ENCODE measurements at regions not wholly inside any gene's neighbourhood (a gene's known extent, or its start where the extent isn't known, plus 50 kb on each side); places are given as distances from the start of the nearest gene placed in this dataset.

- no peak overlapping the region for H3K27ac ChIP-seq (ENCODE audit: low read depth, low read length)
- H3K36me3 ChIP-seq (ENCODE audit: control insufficient read depth, insufficient read depth, low read length), result no peaks in the 10 kb centered on the region
- no peaks in the 10 kb centered on the region for H3K9me3 ChIP-seq (ENCODE audit: control insufficient read depth, insufficient read depth, low read depth, low read length)
- no peak overlapping the region for H3K9ac ChIP-seq (ENCODE audit: low read length)
- no peaks in the 10 kb centered on the region for H3K4me1 ChIP-seq (ENCODE audit: control insufficient read depth, insufficient read depth, low read length)
- H3K27me3 ChIP-seq (ENCODE audit: control insufficient read depth, insufficient read depth, low read length), result no peaks in the 10 kb centered on the region
- H3K4me3 ChIP-seq (ENCODE audit: low read depth, low read length), result no peak overlapping the region
These were observed 300.4 kb downstream of the DTWD2 start for GRCh38 chr5:118687661-118688621.

- Histone ChIP-seq H3K36me3 (ENCODE audit: control insufficient read depth, insufficient read depth, low read length) (no peaks in the 10 kb centered on the region), H3K27ac (ENCODE audit: low read depth, low read length) (no peak overlapping the region), H3K27me3 (ENCODE audit: control insufficient read depth, insufficient read depth, low read length) (no peaks in the 10 kb centered on the region), H3K4me1 (ENCODE audit: control insufficient read depth, insufficient read depth, low read length) (no peaks in the 10 kb centered on the region), H3K9ac (ENCODE audit: low read length) (no peak overlapping the region), H3K4me3 (ENCODE audit: low read depth, low read length) (no peak overlapping the region), H3K9me3 (ENCODE audit: control insufficient read depth, insufficient read depth, low read depth, low read length) (no peaks in the 10 kb centered on the region)
These were observed 301.2 kb downstream of the DTWD2 start for GRCh38 chr5:118687100-118687499.

- no peaks in the 10 kb centered on the region for H3K9me3 ChIP-seq (ENCODE audit: control insufficient read depth, insufficient read depth, low read depth, low read length)
- no peak overlapping the region for H3K4me3 ChIP-seq (ENCODE audit: low read depth, low read length)
- no peak overlapping the region for H3K27ac ChIP-seq (ENCODE audit: low read depth, low read length)
- H3K4me1 ChIP-seq (ENCODE audit: control insufficient read depth, insufficient read depth, low read length), result no peaks in the 10 kb centered on the region
- H3K27me3 ChIP-seq (ENCODE audit: control insufficient read depth, insufficient read depth, low read length), result no peaks in the 10 kb centered on the region
- H3K36me3 ChIP-seq (ENCODE audit: control insufficient read depth, insufficient read depth, low read length), result no peaks in the 10 kb centered on the region
- no peak overlapping the region for H3K9ac ChIP-seq (ENCODE audit: low read length)
These were observed 306.7 kb downstream of the DTWD2 start for GRCh38 chr5:118681655-118682054.

- H3K36me3 ChIP-seq (ENCODE audit: control insufficient read depth, insufficient read depth, low read length), result no peaks in the 10 kb centered on the region
- no peaks in the 10 kb centered on the region for H3K27me3 ChIP-seq (ENCODE audit: control insufficient read depth, insufficient read depth, low read length)
- H3K27ac ChIP-seq (ENCODE audit: low read depth, low read length), result no peak overlapping the region
- no peaks in the 10 kb centered on the region for H3K4me1 ChIP-seq (ENCODE audit: control insufficient read depth, insufficient read depth, low read length)
- no peak overlapping the region for H3K9ac ChIP-seq (ENCODE audit: low read length)
- H3K4me3 ChIP-seq (ENCODE audit: low read depth, low read length), result no peak overlapping the region
- H3K9me3 ChIP-seq (ENCODE audit: control insufficient read depth, insufficient read depth, low read depth, low read length), result no peaks in the 10 kb centered on the region
These were observed 308.9 kb downstream of the DTWD2 start for GRCh38 chr5:118679264-118679940.

GRCh38 chr5:118678746-118679145 lies 309.6 kb downstream of the DTWD2 start:
- no peaks in the 10 kb centered on the region for H3K4me1 ChIP-seq (ENCODE audit: control insufficient read depth, insufficient read depth, low read length)
- H3K27ac ChIP-seq (ENCODE audit: low read depth, low read length), result no peak overlapping the region
- no peak overlapping the region for H3K4me3 ChIP-seq (ENCODE audit: low read depth, low read length)
- no peaks in the 10 kb centered on the region for H3K27me3 ChIP-seq (ENCODE audit: control insufficient read depth, insufficient read depth, low read length)
- H3K36me3 ChIP-seq (ENCODE audit: control insufficient read depth, insufficient read depth, low read length), result no peaks in the 10 kb centered on the region
- H3K9ac ChIP-seq (ENCODE audit: low read length), result no peak overlapping the region
- H3K9me3 ChIP-seq (ENCODE audit: control insufficient read depth, insufficient read depth, low read depth, low read length), result no peaks in the 10 kb centered on the region

GRCh38 chr5:118675247-118675646 lies 313.1 kb downstream of the DTWD2 start:
- Histone ChIP-seq H3K9me3 (ENCODE audit: control insufficient read depth, insufficient read depth, low read depth, low read length) (no peaks in the 10 kb centered on the region), H3K27ac (ENCODE audit: low read depth, low read length) (no peak overlapping the region), H3K27me3 (ENCODE audit: control insufficient read depth, insufficient read depth, low read length) (no peaks in the 10 kb centered on the region), H3K36me3 (ENCODE audit: control insufficient read depth, insufficient read depth, low read length) (no peaks in the 10 kb centered on the region), H3K9ac (ENCODE audit: low read length) (no peak overlapping the region), H3K4me1 (ENCODE audit: control insufficient read depth, insufficient read depth, low read length) (no peaks in the 10 kb centered on the region), H3K4me3 (ENCODE audit: low read depth, low read length) (no peak overlapping the region)

GRCh38 chr5:118657576-118657975 lies 330.8 kb downstream of the DTWD2 start:
- Histone ChIP-seq H3K9me3 (ENCODE audit: control insufficient read depth, insufficient read depth, low read depth, low read length) (peaks cover 40% of the 10 kb centered on the region), H3K4me1 (ENCODE audit: control insufficient read depth, insufficient read depth, low read length) (no peaks in the 10 kb centered on the region), H3K27me3 (ENCODE audit: control insufficient read depth, insufficient read depth, low read length) (no peaks in the 10 kb centered on the region), H3K9ac (ENCODE audit: low read length) (no peak overlapping the region), H3K36me3 (ENCODE audit: control insufficient read depth, insufficient read depth, low read length) (no peaks in the 10 kb centered on the region), H3K27ac (ENCODE audit: low read depth, low read length) (no peak overlapping the region), H3K4me3 (ENCODE audit: low read depth, low read length) (no peak overlapping the region)

- no peaks in the 10 kb centered on the region for H3K27me3 ChIP-seq (ENCODE audit: control insufficient read depth, insufficient read depth, low read length)
- no peaks in the 10 kb centered on the region for H3K36me3 ChIP-seq (ENCODE audit: control insufficient read depth, insufficient read depth, low read length)
- no peak overlapping the region for H3K4me3 ChIP-seq (ENCODE audit: low read depth, low read length)
- H3K9me3 ChIP-seq (ENCODE audit: control insufficient read depth, insufficient read depth, low read depth, low read length), result peaks cover 30% of the 10 kb centered on the region
- H3K4me1 ChIP-seq (ENCODE audit: control insufficient read depth, insufficient read depth, low read length), result no peaks in the 10 kb centered on the region
- H3K9ac ChIP-seq (ENCODE audit: low read length), result no peak overlapping the region
- H3K27ac ChIP-seq (ENCODE audit: low read depth, low read length), result no peak overlapping the region
These were observed 334.5 kb downstream of the DTWD2 start for GRCh38 chr5:118653872-118654271.

- Histone ChIP-seq H3K36me3 (ENCODE audit: control insufficient read depth, insufficient read depth, low read length) (no peaks in the 10 kb centered on the region), H3K9me3 (ENCODE audit: control insufficient read depth, insufficient read depth, low read depth, low read length) (peaks cover 23% of the 10 kb centered on the region), H3K9ac (ENCODE audit: low read length) (no peak overlapping the region), H3K27ac (ENCODE audit: low read depth, low read length) (no peak overlapping the region), H3K27me3 (ENCODE audit: control insufficient read depth, insufficient read depth, low read length) (no peaks in the 10 kb centered on the region), H3K4me1 (ENCODE audit: control insufficient read depth, insufficient read depth, low read length) (no peaks in the 10 kb centered on the region), H3K4me3 (ENCODE audit: low read depth, low read length) (no peak overlapping the region)
These were observed 335.2 kb downstream of the DTWD2 start for GRCh38 chr5:118653183-118653582.

GRCh38 chr5:118651002-118651401 lies 337.3 kb downstream of the DTWD2 start:
- Histone ChIP-seq H3K4me3 (ENCODE audit: low read depth, low read length) (no peak overlapping the region), H3K9ac (ENCODE audit: low read length) (no peak overlapping the region), H3K9me3 (ENCODE audit: control insufficient read depth, insufficient read depth, low read depth, low read length) (0 out of 2 replicates have a peak, but pooled peaks cover 2% of the 10 kb centered on the region), H3K36me3 (ENCODE audit: control insufficient read depth, insufficient read depth, low read length) (no peaks in the 10 kb centered on the region), H3K4me1 (ENCODE audit: control insufficient read depth, insufficient read depth, low read length) (peaks cover 10% of the 10 kb centered on the region; the same call in 1 of the 2 replicates), H3K27ac (ENCODE audit: low read depth, low read length) (no peak overlapping the region), H3K27me3 (ENCODE audit: control insufficient read depth, insufficient read depth, low read length) (no peaks in the 10 kb centered on the region)

GRCh38 chr5:118647587-118647986 lies 340.8 kb downstream of the DTWD2 start:
- Histone ChIP-seq H3K4me3 (ENCODE audit: low read depth, low read length) (no peak overlapping the region), H3K4me1 (ENCODE audit: control insufficient read depth, insufficient read depth, low read length) (peaks cover 10% of the 10 kb centered on the region; the same call in 1 of the 2 replicates), H3K36me3 (ENCODE audit: control insufficient read depth, insufficient read depth, low read length) (no peaks in the 10 kb centered on the region), H3K27ac (ENCODE audit: low read depth, low read length) (no peak overlapping the region), H3K9ac (ENCODE audit: low read length) (no peak overlapping the region), H3K27me3 (ENCODE audit: control insufficient read depth, insufficient read depth, low read length) (no peaks in the 10 kb centered on the region), H3K9me3 (ENCODE audit: control insufficient read depth, insufficient read depth, low read depth, low read length) (no peaks in the 10 kb centered on the region)
